Stimulated activated CD4-positive, alpha-beta T cell treated with anti-CD3 and anti-CD28 coated beads, Interleukin-4, amount 100 ng/mL, for 1 hour (primary cell): ENCODE measurements at regions not wholly inside any gene's neighbourhood (a gene's known extent, or its start where the extent isn't known, plus 50 kb on each side); places are given as distances from the start of the nearest gene placed in this dataset.

Source experiments
- DNase-seq: peaks from one replicate; pipeline ENCODE4 v3.0.0-alpha.2; 2020

DNA sequence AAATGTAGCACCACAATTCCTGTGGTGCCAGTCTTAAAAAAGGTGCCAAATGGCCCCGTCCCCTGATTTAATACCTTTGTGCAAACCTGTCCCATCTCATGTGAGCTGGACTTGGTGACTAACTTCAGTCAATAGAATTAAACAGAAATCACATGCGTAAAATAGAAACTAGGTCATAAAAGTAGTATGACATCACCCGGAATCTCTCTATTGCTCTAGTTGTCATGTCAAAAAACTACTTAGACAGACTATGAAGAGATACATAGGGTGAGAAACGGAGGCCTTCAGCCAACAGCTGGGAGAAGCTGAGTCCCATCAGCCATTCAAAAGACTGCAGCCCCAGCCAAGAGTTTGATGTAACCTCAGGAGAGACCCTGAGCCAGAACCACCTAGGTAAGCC lies 293.5 kb upstream of the HS3ST1 start:
- DNase-seq: no peak

DNA sequence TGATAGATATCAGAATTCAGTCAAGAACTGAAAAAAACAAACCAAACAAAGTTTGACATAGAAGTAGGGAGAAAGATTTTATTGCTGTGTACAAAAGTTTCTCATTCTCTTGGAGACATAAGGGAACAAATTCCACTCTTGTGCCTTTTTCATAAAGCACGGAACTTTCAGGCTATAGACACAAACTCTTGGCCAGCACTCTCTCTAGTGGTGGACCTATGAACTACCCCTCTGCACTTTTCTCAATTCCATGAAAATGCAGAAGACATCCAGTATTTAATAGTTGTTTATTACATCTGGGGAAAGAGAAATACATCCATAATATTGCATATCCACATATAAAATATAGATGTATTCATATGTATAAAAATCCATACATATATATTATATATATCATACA lies 291.6 kb upstream of the HS3ST1 start:
- no peak for DNase-seq

GRCh38 chr4:11719879-11720278 lies 291.2 kb upstream of the HS3ST1 start:
- no peak for DNase-seq

DNA sequence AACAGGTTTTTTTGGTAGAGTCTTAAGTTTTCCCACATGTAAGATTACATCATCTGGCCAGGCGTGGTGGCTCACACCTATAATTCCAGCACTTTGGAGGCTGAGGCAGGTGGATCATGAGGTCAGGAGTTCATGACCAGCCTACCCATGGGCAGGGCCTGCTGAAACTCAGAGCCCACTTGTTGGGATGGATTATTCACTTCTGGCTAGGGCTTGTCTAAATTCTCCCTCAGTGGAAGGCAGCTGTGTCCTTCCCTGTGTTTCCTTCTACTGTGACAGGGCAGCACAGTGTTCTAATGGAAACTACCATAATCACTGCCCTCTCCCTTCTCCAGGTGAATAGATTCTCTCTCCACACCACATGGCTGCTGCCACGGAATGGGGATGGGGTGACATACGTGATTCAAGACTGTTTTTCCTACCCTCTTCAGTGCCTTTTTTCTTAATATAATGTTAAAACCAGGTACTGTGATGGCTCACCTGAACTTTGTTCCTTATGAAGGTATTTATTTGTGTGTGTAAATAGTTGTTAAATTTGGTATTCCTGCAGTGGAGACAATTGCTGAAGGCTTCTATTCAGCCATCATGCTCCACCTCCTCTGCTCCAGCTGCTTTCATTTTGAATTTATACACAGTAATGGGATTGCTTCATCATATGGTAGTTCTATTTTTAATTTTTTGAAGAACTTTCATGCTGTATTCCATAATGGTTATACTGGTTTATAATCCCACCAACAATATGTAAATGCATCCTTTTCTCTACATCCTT lies 287.2 kb upstream of the HS3ST1 start:
- no peak for DNase-seq

DNA sequence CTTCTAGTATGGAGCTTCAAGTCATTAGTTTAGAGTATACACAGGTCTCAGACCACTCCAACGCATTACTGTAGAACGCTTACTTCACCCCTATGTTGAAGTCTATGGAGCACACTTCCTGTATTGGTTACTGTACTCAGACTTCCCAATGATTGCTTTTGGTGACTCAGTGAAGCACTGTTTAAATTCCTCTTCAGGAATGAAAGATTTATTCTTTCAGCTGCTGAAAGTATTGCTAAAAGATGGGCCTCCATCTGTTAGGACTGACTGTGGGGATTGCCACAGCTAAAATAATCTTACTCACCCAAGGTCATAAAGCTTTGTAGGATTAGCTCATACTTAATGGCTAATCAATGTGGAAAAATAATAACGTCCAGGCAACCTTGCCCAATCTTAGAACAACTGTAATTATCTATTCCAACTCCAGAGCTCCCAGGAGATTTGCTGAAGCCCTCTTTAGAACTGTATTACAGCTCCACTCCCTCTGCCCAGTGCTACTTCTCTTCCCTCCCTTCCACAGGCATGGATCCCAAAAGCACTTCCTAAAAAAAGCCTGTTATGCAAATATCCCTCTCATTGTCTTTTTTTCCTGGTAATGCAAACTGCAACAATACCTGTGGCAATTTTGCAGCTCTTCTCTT lies 281.9 kb upstream of the HS3ST1 start:
- no peak for DNase-seq

- no peak for DNase-seq
These were observed 275.6 kb upstream of the HS3ST1 start for GRCh38 chr4:11704186-11704830.

DNA sequence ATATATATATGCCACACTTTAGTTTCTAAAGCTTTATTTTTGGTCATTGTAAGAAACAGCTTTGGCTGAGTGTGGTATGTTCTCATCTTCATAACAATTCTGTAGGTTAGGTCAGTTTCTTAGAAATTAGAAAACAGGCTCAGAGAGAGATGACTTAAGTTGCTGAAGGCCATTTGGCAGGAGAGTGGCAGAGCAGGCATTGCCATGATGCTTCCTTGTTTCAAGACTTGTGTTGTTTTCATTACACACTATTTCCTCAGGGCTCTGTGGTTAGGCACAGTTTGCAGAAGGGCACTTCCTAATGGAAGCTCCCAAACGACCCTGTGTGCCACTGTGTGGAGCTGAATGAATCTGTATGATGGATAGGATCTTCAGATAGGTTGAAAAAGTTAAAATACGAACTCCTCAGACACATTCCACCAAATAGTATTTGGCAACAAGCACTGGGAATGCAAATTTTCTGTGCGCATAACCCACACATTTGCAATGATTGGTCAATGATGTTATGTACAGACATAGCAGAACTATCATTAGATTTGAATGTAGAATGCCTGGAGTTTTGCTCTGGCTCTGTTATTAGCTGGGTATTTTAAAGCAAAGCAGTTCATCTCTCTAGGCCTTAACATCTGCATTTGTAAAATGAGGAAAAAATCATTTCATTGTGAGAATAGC lies 274.3 kb upstream of the HS3ST1 start:
- no peak for DNase-seq

GRCh38 chr4:11701966-11702725 lies 273.5 kb upstream of the HS3ST1 start:
- DNase-seq: no peak

GRCh38 chr4:11700751-11701226 lies 272.1 kb upstream of the HS3ST1 start:
- no peak for DNase-seq

- no peak for DNase-seq
These were observed 270.3 kb upstream of the HS3ST1 start for GRCh38 chr4:11698846-11699590.

GRCh38 chr4:11698033-11698432 lies 269.3 kb upstream of the HS3ST1 start:
- no peak for DNase-seq

GRCh38 chr4:11693693-11694092 lies 265.0 kb upstream of the HS3ST1 start:
- no peak for DNase-seq

GRCh38 chr4:11691236-11691635 lies 262.5 kb upstream of the HS3ST1 start:
- no peak for DNase-seq

GRCh38 chr4:11687727-11688126 lies 259.0 kb upstream of the HS3ST1 start:
- no peak for DNase-seq

DNA sequence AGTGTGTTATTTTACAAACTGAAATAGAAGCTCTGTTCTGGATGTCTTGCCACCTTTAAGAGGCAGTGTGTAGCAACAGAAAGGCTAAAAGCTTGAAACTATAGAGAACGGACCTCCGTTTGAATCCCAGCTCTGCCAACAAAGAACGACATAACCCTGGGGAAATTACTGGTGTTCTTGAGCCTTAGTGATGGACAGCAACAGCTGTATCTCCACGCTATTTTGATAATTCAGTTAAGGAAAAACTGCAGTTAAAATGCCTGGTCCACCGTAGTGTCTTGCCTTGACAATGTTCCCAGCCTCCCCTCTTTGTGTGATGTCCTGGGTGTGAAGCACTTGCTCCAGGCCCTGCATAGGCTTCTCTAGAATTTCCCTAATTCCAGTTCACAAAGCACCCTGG lies 256.8 kb upstream of the HS3ST1 start:
- no peak for DNase-seq

DNA sequence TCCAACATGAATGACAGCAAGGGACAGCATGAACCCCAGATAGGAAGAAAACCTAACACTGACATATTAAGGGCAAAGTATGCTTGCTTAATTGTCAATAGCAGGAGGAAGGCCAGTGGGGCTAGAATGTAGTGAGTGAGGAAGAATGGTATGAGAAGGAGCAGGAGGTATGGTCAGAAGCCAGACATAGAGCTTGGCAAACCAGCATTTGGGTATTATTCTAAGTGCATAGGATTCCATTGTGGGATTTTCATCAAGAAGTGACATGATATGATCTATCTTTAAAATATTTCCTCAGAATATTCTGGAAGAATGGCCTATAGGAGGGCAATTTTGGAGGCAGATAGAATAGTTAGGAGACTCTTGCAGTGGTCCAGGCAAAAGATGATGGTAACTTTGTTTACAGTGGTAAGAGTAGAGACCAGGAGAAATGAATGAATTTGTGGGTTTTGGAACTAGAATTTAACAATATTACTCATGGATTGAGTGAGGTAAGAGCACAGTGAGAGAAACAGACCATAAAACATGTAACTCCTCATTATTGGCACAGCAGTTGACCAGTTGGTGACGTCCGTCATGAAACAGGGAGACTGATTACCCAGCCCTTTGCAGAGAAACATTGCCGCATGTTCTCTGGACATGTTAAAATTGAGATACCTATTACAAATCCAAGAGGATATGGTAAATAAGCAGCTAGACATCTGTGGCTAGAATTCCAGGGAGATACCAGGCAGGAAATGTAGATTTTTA lies 246.5 kb upstream of the HS3ST1 start:
- DNase-seq: no peak

DNA sequence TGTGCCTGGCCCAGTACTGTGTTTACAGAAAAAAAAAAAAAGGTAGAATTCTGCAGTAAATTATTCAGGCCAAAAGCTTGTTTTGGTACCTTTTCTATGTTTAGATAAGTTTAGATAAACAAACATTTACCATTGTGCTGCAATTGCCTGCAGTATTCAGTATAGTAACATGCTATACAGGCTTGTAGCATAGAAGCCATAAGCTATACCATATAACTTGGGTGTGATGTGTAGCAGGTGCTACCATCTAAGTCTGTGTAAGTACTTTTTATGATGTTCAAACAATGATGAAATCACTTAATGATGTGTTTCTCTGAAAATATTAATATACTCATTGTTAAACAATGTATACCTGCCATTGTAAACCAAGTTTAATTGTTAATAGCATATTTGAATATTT lies 241.6 kb upstream of the HS3ST1 start:
- DNase-seq: no peak

DNA sequence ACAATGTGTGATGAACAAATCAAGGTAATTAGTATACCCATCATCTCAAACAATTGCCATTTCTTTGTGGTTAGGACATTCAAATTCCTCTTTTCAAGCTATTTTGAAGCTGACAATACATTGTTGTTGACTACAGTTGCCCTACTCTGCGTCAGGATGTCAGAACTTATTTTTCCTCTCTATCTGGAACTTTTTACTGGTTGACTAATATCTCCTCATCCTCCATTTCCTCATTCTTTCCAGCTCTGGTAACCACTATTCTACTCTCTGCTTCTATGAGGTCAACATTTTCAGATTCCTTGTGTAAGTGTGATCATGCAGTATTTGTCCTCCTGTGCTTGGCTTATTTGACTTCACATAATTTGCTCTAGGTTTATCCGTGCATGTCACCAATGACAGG lies 240.5 kb upstream of the HS3ST1 start:
- DNase-seq: no peak

GRCh38 chr4:11663114-11663513 lies 234.4 kb upstream of the HS3ST1 start:
- no peak for DNase-seq

DNA sequence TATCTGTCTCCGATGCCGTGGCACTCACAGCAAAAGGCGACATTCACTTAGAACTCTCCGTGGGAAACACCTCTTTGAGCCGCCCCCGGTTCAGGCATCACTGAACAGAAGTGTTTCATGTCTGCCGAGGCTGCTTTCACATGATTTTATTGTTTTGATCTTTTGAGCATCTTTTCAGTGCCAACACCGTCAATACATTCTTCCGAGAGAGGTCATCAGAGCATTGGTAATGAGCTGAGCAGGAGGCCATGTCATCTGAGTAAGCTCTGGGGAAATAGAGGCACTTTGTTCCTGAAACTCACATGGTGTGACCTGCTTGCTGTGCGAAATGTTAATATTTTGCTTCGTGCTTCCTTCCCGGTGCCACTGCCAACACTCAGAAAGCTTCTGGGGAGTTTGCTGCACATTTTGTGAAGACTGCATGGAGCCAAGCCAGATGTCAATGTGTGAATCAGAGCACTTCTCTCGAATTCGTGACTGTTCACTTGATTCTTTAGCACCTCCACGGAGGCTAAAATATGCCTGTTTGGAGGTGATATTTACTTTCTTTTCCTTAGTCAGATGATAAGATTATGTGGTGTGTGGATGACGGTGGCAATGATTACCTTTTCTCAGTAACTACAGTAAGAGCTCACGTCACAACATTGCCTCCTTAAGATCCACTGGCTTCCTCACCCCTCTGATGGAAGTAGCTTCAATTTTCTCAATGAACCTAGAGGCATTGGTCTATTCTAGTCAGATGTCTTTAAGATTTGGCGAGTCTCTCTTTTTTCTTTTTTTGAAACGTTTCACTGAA lies 222.3 kb upstream of the HS3ST1 start:
- DNase-seq: no peak
